PC-9 (cell line): ENCODE measurements at regions not wholly inside any gene's neighbourhood (a gene's known extent, or its start where the extent isn't known, plus 50 kb on each side); places are given as distances from the start of the nearest gene placed in this dataset.
"Not testable (repeated sequence)": the region's sequence is repeated elsewhere in the genome, so short reads cannot be mapped to it uniquely, and the experiment has no call there.

Experiments used
- BruUV-seq: library from RNA; stranded (reverse); fragments of 400-500 nt; replicated peaks from 2 replicates; lab custom pipeline; 2021; lab: Mats Ljungman, UMichigan
- CTCF ChIA-PET: fragments of 300-600 bp; sonication (Branson Sonifier 250); formaldehyde crosslinking; loops from one replicate; lab custom pipeline; 2022; ENCODE audit warnings: antibody characterized with exemption; lab: Charles Lee
- POLR2A ChIA-PET: fragments of 300-600 bp; sonication (Branson Sonifier 250); formaldehyde crosslinking; loops from one replicate; lab custom pipeline; 2022; ENCODE audit warnings: antibody characterized with exemption; ENCODE audit not compliant: unreplicated experiment; lab: Charles Lee
- DNase-seq, 2 experiments: peaks; one replicate each; pipeline versions ENCODE4 v3.0.0 to v3.0.0-alpha.2; 2015 to 2022; ENCODE audit warnings: mixed read lengths in 1 of 2
- H2AFZ ChIP-seq: fragments of 200-600 bp; sonication (generic); 2 replicates; pipeline ENCODE4 v1.8.1; 2017; ENCODE audit warnings: antibody characterized with exemption
- H3F3A ChIP-seq: fragments of 200-600 bp; sonication (generic); 2 replicates; pipeline ENCODE4 v1.8.1; 2017; ENCODE audit warnings: antibody characterized with exemption, mild to moderate bottlenecking, low read depth; ENCODE audit not compliant: insufficient read depth
- H3K27ac ChIP-seq: fragments of 200-600 bp; sonication (generic); 2 replicates; pipeline ENCODE4 v1.6.1; 2016; ENCODE audit warnings: mixed run types
- H3K27me3 ChIP-seq: fragments of 200-600 bp; sonication (generic); 2 replicates; pipeline ENCODE4 v1.6.1; 2016; ENCODE audit warnings: low read depth, mixed run types; ENCODE audit not compliant: insufficient read depth
- H3K36me3 ChIP-seq: fragments of 200-600 bp; sonication (generic); 2 replicates; pipeline ENCODE4 v1.6.1; 2016; ENCODE audit warnings: low read depth, mixed run types
- H3K4me1 ChIP-seq: fragments of 200-600 bp; sonication (generic); replicated peaks from 2 replicates; pipeline ENCODE4 v1.6.1; 2016; ENCODE audit warnings: mixed run types; ENCODE audit not compliant: insufficient read depth
- H3K4me2 ChIP-seq: fragments of 200-600 bp; sonication (generic); 2 replicates; pipeline ENCODE4 v1.6.1; 2017; ENCODE audit warnings: mixed run types
- H3K4me3 ChIP-seq: fragments of 200-600 bp; sonication (generic); 2 replicates; pipeline ENCODE4 v1.6.1; 2016; ENCODE audit warnings: mixed run types
- H3K79me2 ChIP-seq: fragments of 200-600 bp; sonication (generic); 2 replicates; pipeline ENCODE4 v1.6.1; 2017; ENCODE audit warnings: low read depth, mixed run types
- H3K9me2 ChIP-seq: fragments of 200-600 bp; sonication (generic); 2 replicates; pipeline ENCODE4 v1.8.1; 2017; ENCODE audit warnings: mild to moderate bottlenecking; ENCODE audit not compliant: insufficient read depth
- H3K9me3 ChIP-seq: fragments of 200-600 bp; sonication (generic); 2 replicates; pipeline ENCODE4 v1.8.1; 2016; ENCODE audit warnings: low read depth; ENCODE audit not compliant: insufficient read depth
- H4K20me1 ChIP-seq: fragments of 200-600 bp; sonication (generic); 2 replicates; pipeline ENCODE4 v1.8.1; 2017; ENCODE audit not compliant: insufficient read depth
- CTCF ChIP-seq: fragments of 200-600 bp; sonication (generic); conservative IDR thresholded peaks from 2 replicates; pipeline ENCODE4 v1.6.1; 2017; ENCODE audit warnings: mixed run types, antibody characterized with exemption, mild to moderate bottlenecking, moderate library complexity
- EZH2 ChIP-seq: fragments of 200-600 bp; sonication (generic); IDR thresholded peaks from 2 replicates; pipeline ENCODE4 v1.8.0; 2017; ENCODE audit warnings: antibody characterized with exemption, low read depth
- intact Hi-C: fragments of 100-400 bp; cut with micrococcal nuclease; formaldehyde crosslinking; loops from one replicate; pipeline ENCODE4 v1.10.0; 2022; ENCODE audit not compliant: unreplicated experiment

- Histone ChIP-seq H3K9me3 (no peaks in the 10 kb centered on the region), H2AFZ (peak overlapping the region; percentile 32; the same call in 1 of the 2 replicates), H3K9me2 (no peaks in the 10 kb centered on the region), H3K4me3 (no peak overlapping the region), H3K4me1 (no peaks in the 10 kb centered on the region), H3K79me2 (no peaks in the 10 kb centered on the region), H4K20me1 (no peaks in the 10 kb centered on the region), H3K27ac (no peak overlapping the region), H3F3A (no peaks in the 10 kb centered on the region), H3K4me2 (no peak overlapping the region), H3K36me3 (no peaks in the 10 kb centered on the region), H3K27me3 (no peaks in the 10 kb centered on the region)
- no TSS peak for BruUV-seq
- POLR2A ChIA-PET: no interaction called here
- intact Hi-C loops: no loop called here
- DNase-seq: no peak
- TF ChIP-seq EZH2 (no peak), CTCF (no peak)
- CTCF ChIA-PET: no interaction called here
These were observed 80.6 kb upstream of the TBC1D5 start for GRCh38 chr3:17823036-17823435.

GRCh38 chr3:17820704-17821103 lies 78.3 kb upstream of the TBC1D5 start:
- no peak overlapping the region for H3K4me3 ChIP-seq
- BruUV-seq: no TSS peak
- no peaks in the 10 kb centered on the region for H3K4me1 ChIP-seq
- ChIA-PET POLR2A (interaction anchor here (1.0 kb wide), 1 partner anchor 77 kb away, joined by 5 read pairs; no protein-coding TSS in a partner anchor), CTCF (no interaction called here)
- H3K27me3 ChIP-seq: no peaks in the 10 kb centered on the region
- TF ChIP-seq CTCF: no peak
- no peak for TF ChIP-seq EZH2
- no peaks in the 10 kb centered on the region for H3K79me2 ChIP-seq
- H3K9me3 ChIP-seq: no peaks in the 10 kb centered on the region
- H3K9me2 ChIP-seq: no peaks in the 10 kb centered on the region
- DNase-seq: no peak
- H3K27ac ChIP-seq: no peak overlapping the region
- intact Hi-C loops: no loop called here
- H2AFZ ChIP-seq: no peak overlapping the region
- no peaks in the 10 kb centered on the region for H4K20me1 ChIP-seq
- no peaks in the 10 kb centered on the region for H3F3A ChIP-seq
- no peak overlapping the region for H3K4me2 ChIP-seq
- no peaks in the 10 kb centered on the region for H3K36me3 ChIP-seq

GRCh38 chr3:17820275-17820674 lies 77.8 kb upstream of the TBC1D5 start:
- no peak overlapping the region for H3K4me3 ChIP-seq

GRCh38 chr3:17817973-17818372 lies 75.5 kb upstream of the TBC1D5 start:
- H4K20me1 ChIP-seq, H3K4me2 ChIP-seq, H3K27me3 ChIP-seq, H3K9me3 ChIP-seq, H3K27ac ChIP-seq, H3K36me3 ChIP-seq, H3K9me2 ChIP-seq, POLR2A ChIA-PET, DNase-seq, H2AFZ ChIP-seq, H3F3A ChIP-seq, H3K79me2 ChIP-seq, H3K4me1 ChIP-seq, H3K4me3 ChIP-seq, intact Hi-C loops, BruUV-seq: not testable (repeated sequence)
- CTCF ChIA-PET: interaction anchor here (0.6 kb wide), 1 partner anchor 9 kb away, joined by 3 read pairs; no protein-coding TSS in a partner anchor

More at GRCh38 chr3:17820275-17820674, 77.8 kb upstream of the TBC1D5 start:
- Histone ChIP-seq H3K9me3 (no peaks in the 10 kb centered on the region), H2AFZ (no peak overlapping the region), H3K79me2 (no peaks in the 10 kb centered on the region), H3F3A (no peaks in the 10 kb centered on the region), H3K36me3 (no peaks in the 10 kb centered on the region), H4K20me1 (no peaks in the 10 kb centered on the region), H3K4me2 (no peak overlapping the region), H3K9me2 (no peaks in the 10 kb centered on the region), H3K27me3 (no peaks in the 10 kb centered on the region), H3K27ac (no peak overlapping the region), H3K4me1 (no peaks in the 10 kb centered on the region)
- intact Hi-C loops: no loop called here
- BruUV-seq: no TSS peak
- DNase-seq: no peak
- TF ChIP-seq CTCF (no peak), EZH2 (no peak)
- ChIA-PET CTCF (no interaction called here), POLR2A (interaction anchor here (1.0 kb wide), 1 partner anchor 77 kb away, joined by 5 read pairs; no protein-coding TSS in a partner anchor)
